ENCODE measurements at regions not wholly inside any gene's neighbourhood (a gene's known extent, or its start where the extent isn't known, plus 50 kb on each side); places are given as distances from the start of the nearest gene placed in this dataset.
"Not testable (repeated sequence)": the region's sequence is repeated elsewhere in the genome, so short reads cannot be mapped to it uniquely, and the experiment has no call there.

DNA sequence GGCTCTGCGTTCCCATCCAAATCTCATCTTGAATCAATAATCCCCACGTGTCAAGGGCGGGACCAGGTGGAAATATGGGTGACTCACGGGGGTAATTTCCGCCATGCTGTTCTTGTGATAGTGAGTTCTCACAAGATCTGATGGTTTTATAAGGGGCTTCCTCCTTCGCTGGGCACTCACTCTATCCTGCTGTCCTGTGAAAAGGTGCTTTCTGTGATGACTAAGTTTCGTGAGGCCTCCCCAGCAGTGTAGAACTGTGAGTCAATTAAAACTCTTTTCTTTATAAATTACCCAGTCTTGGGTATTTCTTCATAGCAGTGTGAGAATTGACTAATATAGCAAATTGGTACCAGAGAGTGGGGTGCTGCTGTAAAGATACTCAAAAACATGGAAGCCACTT lies 142.4 kb upstream of the TFPI start:
- TF ChIP-seq, protein P1, sequence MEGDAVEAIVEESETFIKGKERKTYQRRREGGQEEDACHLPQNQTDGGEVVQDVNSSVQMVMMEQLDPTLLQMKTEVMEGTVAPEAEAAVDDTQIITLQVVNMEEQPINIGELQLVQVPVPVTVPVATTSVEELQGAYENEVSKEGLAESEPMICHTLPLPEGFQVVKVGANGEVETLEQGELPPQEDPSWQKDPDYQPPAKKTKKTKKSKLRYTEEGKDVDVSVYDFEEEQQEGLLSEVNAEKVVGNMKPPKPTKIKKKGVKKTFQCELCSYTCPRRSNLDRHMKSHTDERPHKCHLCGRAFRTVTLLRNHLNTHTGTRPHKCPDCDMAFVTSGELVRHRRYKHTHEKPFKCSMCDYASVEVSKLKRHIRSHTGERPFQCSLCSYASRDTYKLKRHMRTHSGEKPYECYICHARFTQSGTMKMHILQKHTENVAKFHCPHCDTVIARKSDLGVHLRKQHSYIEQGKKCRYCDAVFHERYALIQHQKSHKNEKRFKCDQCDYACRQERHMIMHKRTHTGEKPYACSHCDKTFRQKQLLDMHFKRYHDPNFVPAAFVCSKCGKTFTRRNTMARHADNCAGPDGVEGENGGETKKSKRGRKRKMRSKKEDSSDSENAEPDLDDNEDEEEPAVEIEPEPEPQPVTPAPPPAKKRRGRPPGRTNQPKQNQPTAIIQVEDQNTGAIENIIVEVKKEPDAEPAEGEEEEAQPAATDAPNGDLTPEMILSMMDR (IDR thresholded peaks at IDR 0.05) = not testable (repeated sequence)
- not testable (repeated sequence) for TF ChIP-seq POLR2A (IDR thresholded peaks at IDR 0.05)

Measured in heart left ventricle (tissue), 13 donors.